ENCODE measurements at regions not wholly inside any gene's neighbourhood (a gene's known extent, or its start where the extent isn't known, plus 50 kb on each side); places are given as distances from the start of the nearest gene placed in this dataset.

GRCh38 chr11:21634956-21635355 lies 557.9 kb upstream of the ANO5 start:
- ATAC-seq = no peak
- no peak overlapping the region for H3K4me3 ChIP-seq
- H3K9me3 ChIP-seq = no peaks in the 10 kb centered on the region

GRCh38 chr11:21635394-21636145 lies 557.3 kb upstream of the ANO5 start:
- 27 to 43% methylated on average over 2 of the region's 2 CpGs for WGBS, 2 donors (ENCODE audit: low coverage in 1 of 2)
- Histone ChIP-seq H3K9me3 (no peaks in the 10 kb centered on the region), H3K36me3 (no peaks in the 10 kb centered on the region), H3K27me3 (no peaks in the 10 kb centered on the region), H3K27ac (no peak overlapping the region), H3K4me1 (no peaks in the 10 kb centered on the region), H3K4me3 (no peak overlapping the region)
- ATAC-seq = no peak
- TF ChIP-seq POLR2A (IDR thresholded peaks at IDR 0.05) (no peak), POLR2AphosphoS5 (IDR thresholded peaks at IDR 0.05) (no peak), CTCF (IDR thresholded peaks at IDR 0.05) (no peak), EP300 (IDR thresholded peaks at IDR 0.05) (no peak)

More at GRCh38 chr11:21634956-21635355, 557.9 kb upstream of the ANO5 start:
- H3K4me1 ChIP-seq = no peaks in the 10 kb centered on the region
- TF ChIP-seq CTCF (IDR thresholded peaks at IDR 0.05) (no peak), POLR2A (IDR thresholded peaks at IDR 0.05) (no peak), EP300 (IDR thresholded peaks at IDR 0.05) (no peak), POLR2AphosphoS5 (IDR thresholded peaks at IDR 0.05) (no peak)
- H3K27me3 ChIP-seq = no peaks in the 10 kb centered on the region
- H3K27ac ChIP-seq = no peak overlapping the region
- H3K36me3 ChIP-seq = no peaks in the 10 kb centered on the region

- Histone ChIP-seq H3K27me3 (no peaks in the 10 kb centered on the region), H3K27ac (no peak overlapping the region), H3K36me3 (no peaks in the 10 kb centered on the region), H3K4me3 (no peak overlapping the region), H3K9me3 (no peaks in the 10 kb centered on the region), H3K4me1 (no peaks in the 10 kb centered on the region)
- ATAC-seq = no peak
- no peak for TF ChIP-seq POLR2A (IDR thresholded peaks at IDR 0.05)
- TF ChIP-seq CTCF (IDR thresholded peaks at IDR 0.05) = no peak
- TF ChIP-seq POLR2AphosphoS5 (IDR thresholded peaks at IDR 0.05) = no peak
- no peak for TF ChIP-seq EP300 (IDR thresholded peaks at IDR 0.05)
Measured at GRCh38 chr11:21636561-21636960, 556.3 kb upstream of the ANO5 start.

GRCh38 chr11:21640491-21640890 lies 552.4 kb upstream of the ANO5 start:
- Histone ChIP-seq H3K4me1 (no peaks in the 10 kb centered on the region), H3K36me3 (no peaks in the 10 kb centered on the region), H3K4me3 (no peak overlapping the region), H3K9me3 (no peaks in the 10 kb centered on the region), H3K27ac (no peak overlapping the region), H3K27me3 (no peaks in the 10 kb centered on the region)
- no peak for TF ChIP-seq POLR2A (IDR thresholded peaks at IDR 0.05)
- no peak for TF ChIP-seq EP300 (IDR thresholded peaks at IDR 0.05)
- no peak for TF ChIP-seq POLR2AphosphoS5 (IDR thresholded peaks at IDR 0.05)
- TF ChIP-seq CTCF (IDR thresholded peaks at IDR 0.05) = no peak
- WGBS, 2 donors (ENCODE audit: low coverage in 1 of 2) = 65 to 88% methylated on average over 1 of the region's 1 CpG
- no peak for ATAC-seq

GRCh38 chr11:21641869-21642268 lies 551.0 kb upstream of the ANO5 start:
- Histone ChIP-seq H3K27ac (no peak overlapping the region), H3K36me3 (no peaks in the 10 kb centered on the region), H3K27me3 (no peaks in the 10 kb centered on the region), H3K9me3 (no peaks in the 10 kb centered on the region), H3K4me1 (no peaks in the 10 kb centered on the region), H3K4me3 (no peak overlapping the region)
- TF ChIP-seq CTCF (IDR thresholded peaks at IDR 0.05) = no peak
- no peak for TF ChIP-seq EP300 (IDR thresholded peaks at IDR 0.05)
- no peak for TF ChIP-seq POLR2A (IDR thresholded peaks at IDR 0.05)
- TF ChIP-seq POLR2AphosphoS5 (IDR thresholded peaks at IDR 0.05) = no peak
- WGBS, 2 donors (ENCODE audit: low coverage in 1 of 2) = 44 to 89% methylated on average over 3 of the region's 3 CpGs
- ATAC-seq = no peak
